Colonic mucosa (tissue), 4 donors: ENCODE measurements at regions not wholly inside any gene's neighbourhood (a gene's known extent, or its start where the extent isn't known, plus 50 kb on each side); places are given as distances from the start of the nearest gene placed in this dataset.

Experiments
- DNase-seq: peaks from one replicate; pipeline ENCODE4 v3.0.0-alpha.2; 2020
- H3K27ac ChIP-seq: fragments of 200-600 bp; one replicate; pipeline ENCODE4 v1.8.0; 2021
- H3K27me3 ChIP-seq: fragments of 200-600 bp; one replicate; pipeline ENCODE4 v1.8.0; 2021
- H3K36me3 ChIP-seq: fragments of 200-600 bp; one replicate; pipeline ENCODE4 v1.8.0; 2021
- H3K4me1 ChIP-seq: fragments of 200-600 bp; one replicate; pipeline ENCODE4 v1.8.0; 2021; ENCODE audit warnings: mild to moderate bottlenecking
- H3K4me3 ChIP-seq: fragments of 200-600 bp; one replicate; pipeline ENCODE4 v1.8.0; 2021
- H3K9ac ChIP-seq, 2 donors: one replicate each; pipeline ENCODE4 v1.7.0; 2013; ENCODE audit warnings: control low read depth in 2 of 2, low read depth in 2 of 2, low read length in 2 of 2
- H3K9me3 ChIP-seq: fragments of 200-600 bp; one replicate; pipeline ENCODE4 v1.8.0; 2021
- CTCF ChIP-seq: fragments of 200-600 bp; IDR thresholded peaks from one replicate; pipeline ENCODE4 v1.8.0; 2022; ENCODE audit warnings: antibody characterized with exemption, mild to moderate bottlenecking
- intact Hi-C: fragments of 100-400 bp; cut with DNase I; formaldehyde crosslinking; loops from one replicate; pipeline ENCODE4 v1.14.1; 2022
- donor health status: healthy.
- donor health status: DM: no; HTN: no; CAD: no.
- donor health status: DM: no; HTN: no; CAD: no.

- Histone ChIP-seq H3K9ac (no peak overlapping the region), H3K27ac (no peak overlapping the region), H3K4me1 (no peaks in the 10 kb centered on the region), H3K4me3 (no peak overlapping the region), H3K36me3 (no peaks in the 10 kb centered on the region), H3K27me3 (no peaks in the 10 kb centered on the region), H3K9me3 (no peaks in the 10 kb centered on the region)
- DNase-seq: no peak
- intact Hi-C loops: no loop called here
- no peak for TF ChIP-seq CTCF
These were observed 382.3 kb upstream of the NXPH2 start for GRCh38 chr2:139162456-139162855.

DNA sequence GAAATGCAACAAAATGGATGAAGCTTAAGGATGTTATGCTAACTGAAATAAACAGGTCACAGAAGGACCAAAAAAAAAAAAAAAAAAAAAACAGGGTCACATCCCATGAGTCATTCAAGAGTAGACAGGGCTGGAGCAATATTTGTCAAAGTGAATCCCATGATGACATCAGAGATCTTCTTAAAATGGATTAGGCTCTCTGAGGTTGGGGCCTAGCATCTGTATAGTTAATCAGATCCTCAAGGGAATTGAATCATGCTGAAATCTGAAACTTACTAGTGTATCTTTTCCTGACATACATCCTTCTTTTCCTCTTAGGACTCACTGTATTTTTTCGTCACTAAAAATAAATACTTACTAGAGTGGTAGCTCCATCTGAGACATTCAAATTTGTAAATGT lies 380.6 kb upstream of the NXPH2 start:
- Histone ChIP-seq H3K9me3 (no peaks in the 10 kb centered on the region), H3K4me3 (no peak overlapping the region), H3K4me1 (no peaks in the 10 kb centered on the region), H3K27ac (no peak overlapping the region), H3K27me3 (no peaks in the 10 kb centered on the region), H3K9ac (no peak overlapping the region), H3K36me3 (no peaks in the 10 kb centered on the region)
- intact Hi-C loops: no loop called here
- TF ChIP-seq CTCF: no peak
- DNase-seq: no peak

- no peak for TF ChIP-seq CTCF
- Histone ChIP-seq H3K27me3 (no peaks in the 10 kb centered on the region), H3K9me3 (no peaks in the 10 kb centered on the region), H3K9ac (no peak overlapping the region), H3K4me3 (no peak overlapping the region), H3K4me1 (no peaks in the 10 kb centered on the region), H3K27ac (no peak overlapping the region), H3K36me3 (no peaks in the 10 kb centered on the region)
- DNase-seq: no peak
- intact Hi-C loops: no loop called here
These were observed 379.0 kb upstream of the NXPH2 start for GRCh38 chr2:139159177-139159576.

GRCh38 chr2:139156730-139157129 lies 376.5 kb upstream of the NXPH2 start:
- H3K36me3 ChIP-seq: no peaks in the 10 kb centered on the region
- H3K9ac ChIP-seq: no peak overlapping the region
- DNase-seq: no peak
- H3K4me1 ChIP-seq: no peaks in the 10 kb centered on the region
- H3K9me3 ChIP-seq: no peaks in the 10 kb centered on the region
- no peaks in the 10 kb centered on the region for H3K27me3 ChIP-seq
- no peak overlapping the region for H3K4me3 ChIP-seq
- intact Hi-C loops: no loop called here
- no peak for TF ChIP-seq CTCF
- H3K27ac ChIP-seq: no peak overlapping the region

DNA sequence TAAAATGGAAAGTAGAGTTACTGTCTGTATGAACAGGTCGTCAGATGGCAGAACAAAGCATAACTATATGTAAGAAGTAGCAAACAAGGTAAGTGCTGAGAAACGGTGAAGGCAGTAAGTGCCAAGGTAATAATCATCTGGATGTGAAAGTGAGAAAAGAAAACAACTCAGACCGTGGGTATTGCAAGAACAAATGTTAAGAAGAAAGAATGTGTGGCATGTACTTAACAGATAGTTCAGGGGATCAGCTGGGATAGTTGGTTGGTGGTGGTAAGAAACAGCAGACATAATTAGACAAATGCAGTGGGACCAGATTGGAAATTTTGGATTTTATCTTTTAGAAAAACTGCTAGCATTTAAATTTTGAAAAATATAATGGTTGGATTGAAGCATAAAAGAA lies 375.8 kb upstream of the NXPH2 start:
- no peaks in the 10 kb centered on the region for H3K4me1 ChIP-seq
- no peaks in the 10 kb centered on the region for H3K27me3 ChIP-seq
- no peak overlapping the region for H3K27ac ChIP-seq
- no peaks in the 10 kb centered on the region for H3K36me3 ChIP-seq
- TF ChIP-seq CTCF: no peak
- no peak overlapping the region for H3K4me3 ChIP-seq
- H3K9me3 ChIP-seq: no peaks in the 10 kb centered on the region
- no peak for DNase-seq
- no peak overlapping the region for H3K9ac ChIP-seq
- intact Hi-C loops: no loop called here
